C4-2B (cell line): ENCODE measurements at regions not wholly inside any gene's neighbourhood (a gene's known extent, or its start where the extent isn't known, plus 50 kb on each side); places are given as distances from the start of the nearest gene placed in this dataset.

Source experiments
- ZFX ChIP-seq: fragments of 450-650 bp; IDR thresholded peaks from 2 replicates; pipeline ENCODE4 v1.6.1; 2017
- TF ChIP-seq, protein P1 (sequence below): fragments of 450-650 bp; conservative IDR thresholded peaks from 2 replicates; pipeline ENCODE4 v1.5.1; 2017; ENCODE audit warnings: mild to moderate bottlenecking

DNA sequence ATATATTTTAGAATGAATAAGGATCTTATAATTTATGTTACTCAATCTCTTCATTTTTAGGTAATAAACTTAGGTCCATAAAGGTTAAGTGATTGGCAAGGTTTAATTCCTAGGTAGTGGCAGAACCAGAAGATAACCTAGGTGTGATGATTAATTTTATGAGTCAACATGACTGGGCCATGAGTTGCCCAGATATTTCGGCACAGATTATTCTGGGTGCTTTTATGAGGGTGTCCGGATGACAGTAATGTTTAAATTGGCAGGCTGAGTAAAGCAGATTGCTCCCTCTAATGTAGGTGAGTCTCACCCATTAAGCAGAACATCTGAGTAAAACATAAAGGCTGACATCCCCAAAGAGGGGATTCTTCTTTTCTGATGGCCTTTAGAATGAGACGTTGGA is 1349.3 kb upstream of the CELF2 start:
- TF ChIP-seq, protein P1, sequence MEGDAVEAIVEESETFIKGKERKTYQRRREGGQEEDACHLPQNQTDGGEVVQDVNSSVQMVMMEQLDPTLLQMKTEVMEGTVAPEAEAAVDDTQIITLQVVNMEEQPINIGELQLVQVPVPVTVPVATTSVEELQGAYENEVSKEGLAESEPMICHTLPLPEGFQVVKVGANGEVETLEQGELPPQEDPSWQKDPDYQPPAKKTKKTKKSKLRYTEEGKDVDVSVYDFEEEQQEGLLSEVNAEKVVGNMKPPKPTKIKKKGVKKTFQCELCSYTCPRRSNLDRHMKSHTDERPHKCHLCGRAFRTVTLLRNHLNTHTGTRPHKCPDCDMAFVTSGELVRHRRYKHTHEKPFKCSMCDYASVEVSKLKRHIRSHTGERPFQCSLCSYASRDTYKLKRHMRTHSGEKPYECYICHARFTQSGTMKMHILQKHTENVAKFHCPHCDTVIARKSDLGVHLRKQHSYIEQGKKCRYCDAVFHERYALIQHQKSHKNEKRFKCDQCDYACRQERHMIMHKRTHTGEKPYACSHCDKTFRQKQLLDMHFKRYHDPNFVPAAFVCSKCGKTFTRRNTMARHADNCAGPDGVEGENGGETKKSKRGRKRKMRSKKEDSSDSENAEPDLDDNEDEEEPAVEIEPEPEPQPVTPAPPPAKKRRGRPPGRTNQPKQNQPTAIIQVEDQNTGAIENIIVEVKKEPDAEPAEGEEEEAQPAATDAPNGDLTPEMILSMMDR = no peak
- no peak for TF ChIP-seq ZFX
